GM12878 (cell line): ENCODE measurements at regions not wholly inside any gene's neighbourhood (a gene's known extent, or its start where the extent isn't known, plus 50 kb on each side); places are given as distances from the start of the nearest gene placed in this dataset.

Experiments
- BRCA1 ChIP-seq: IDR thresholded peaks from 2 replicates; pipeline ENCODE4 v1.6.1; 2011; ENCODE audit warnings: low read depth, low read length, improper control_type of control experiment
- EED ChIP-seq: sonication (generic); IDR thresholded peaks from 2 replicates; pipeline ENCODE4 v1.6.1; 2016; ENCODE audit warnings: antibody characterized with exemption, low read depth
- FOS ChIP-seq: IDR thresholded peaks from 3 replicates; pipeline ENCODE4 v1.6.1; 2011; ENCODE audit warnings: borderline replicate concordance; ENCODE audit not compliant: insufficient read length; ENCODE audit errors: extremely low read depth
- TF ChIP-seq, protein P1 (sequence below): IDR thresholded peaks from 2 replicates; pipeline ENCODE4 v1.6.1; 2011; ENCODE audit warnings: low read depth, mild to moderate bottlenecking, low read length, moderate library complexity, borderline replicate concordance; ENCODE audit errors: extremely low read depth
- TF ChIP-seq, protein P2 (sequence below): fragments of 450-650 bp; conservative IDR thresholded peaks from 2 replicates; pipeline ENCODE4 v1.6.1; 2017; ENCODE audit warnings: mild to moderate bottlenecking, moderate library complexity

- TF ChIP-seq FOS (no peak), BRCA1 (no peak), EED (no peak)
- TF ChIP-seq, protein P1, sequence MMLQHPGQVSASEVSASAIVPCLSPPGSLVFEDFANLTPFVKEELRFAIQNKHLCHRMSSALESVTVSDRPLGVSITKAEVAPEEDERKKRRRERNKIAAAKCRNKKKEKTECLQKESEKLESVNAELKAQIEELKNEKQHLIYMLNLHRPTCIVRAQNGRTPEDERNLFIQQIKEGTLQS = no peak
- TF ChIP-seq, protein P2, sequence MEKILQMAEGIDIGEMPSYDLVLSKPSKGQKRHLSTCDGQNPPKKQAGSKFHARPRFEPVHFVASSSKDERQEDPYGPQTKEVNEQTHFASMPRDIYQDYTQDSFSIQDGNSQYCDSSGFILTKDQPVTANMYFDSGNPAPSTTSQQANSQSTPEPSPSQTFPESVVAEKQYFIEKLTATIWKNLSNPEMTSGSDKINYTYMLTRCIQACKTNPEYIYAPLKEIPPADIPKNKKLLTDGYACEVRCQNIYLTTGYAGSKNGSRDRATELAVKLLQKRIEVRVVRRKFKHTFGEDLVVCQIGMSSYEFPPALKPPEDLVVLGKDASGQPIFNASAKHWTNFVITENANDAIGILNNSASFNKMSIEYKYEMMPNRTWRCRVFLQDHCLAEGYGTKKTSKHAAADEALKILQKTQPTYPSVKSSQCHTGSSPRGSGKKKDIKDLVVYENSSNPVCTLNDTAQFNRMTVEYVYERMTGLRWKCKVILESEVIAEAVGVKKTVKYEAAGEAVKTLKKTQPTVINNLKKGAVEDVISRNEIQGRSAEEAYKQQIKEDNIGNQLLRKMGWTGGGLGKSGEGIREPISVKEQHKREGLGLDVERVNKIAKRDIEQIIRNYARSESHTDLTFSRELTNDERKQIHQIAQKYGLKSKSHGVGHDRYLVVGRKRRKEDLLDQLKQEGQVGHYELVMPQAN = no peak
Measured at GRCh38 chr16:5932906-5933305, 835.3 kb upstream of the EEF2KMT start.
